DND-41 (cell line): ENCODE measurements at regions not wholly inside any gene's neighbourhood (a gene's known extent, or its start where the extent isn't known, plus 50 kb on each side); places are given as distances from the start of the nearest gene placed in this dataset.

Experiments used
- ATAC-seq: fragments of 200-7000 bp; cut with Tn5 transposase; 3 replicates; pipeline ENCODE4 v1.9.1; 2021; ENCODE audit warnings: low read depth; ENCODE audit not compliant: insufficient read depth
- DNase-seq: peaks from one replicate; pipeline ENCODE4 v3.0.0-alpha.2; 2020
- H2AFZ ChIP-seq: 2 replicates; pipeline ENCODE4 v1.6.0; 2012; ENCODE audit warnings: low read depth, low read length
- H3K27ac ChIP-seq: 2 replicates; pipeline ENCODE4 v1.5.1; 2012; ENCODE audit warnings: low read length, inconsistent platforms
- H3K27me3 ChIP-seq: fragments of 200-600 bp; sonication (generic); 2 replicates; pipeline ENCODE4 v1.6.0; 2012; ENCODE audit warnings: low read length, mild to moderate bottlenecking, inconsistent platforms; ENCODE audit not compliant: insufficient read depth, poor library complexity
- H3K36me3 ChIP-seq: 2 replicates; pipeline ENCODE4 v1.5.1; 2012; ENCODE audit warnings: low read length, inconsistent platforms; ENCODE audit not compliant: insufficient read depth
- H3K4me1 ChIP-seq: 2 replicates; pipeline ENCODE4 v1.5.1; 2012; ENCODE audit warnings: mild to moderate bottlenecking, low read length; ENCODE audit not compliant: insufficient read depth
- H3K4me2 ChIP-seq: 2 replicates; pipeline ENCODE4 v1.6.0; 2012; ENCODE audit warnings: mild to moderate bottlenecking, moderate library complexity, low read length, inconsistent platforms; ENCODE audit not compliant: insufficient read depth
- H3K4me3 ChIP-seq, 2 experiments: fragments of 200-600 bp in 1 of 2; shearing (Covaris generic) in 1 of 2; 2 replicates each; pipeline ENCODE4 v1.5.1; 2012 to 2016; ENCODE audit warnings: inconsistent platforms in 2 of 2, low read length in 2 of 2, mild to moderate bottlenecking in 2 of 2, low read depth in 1 of 2, moderate library complexity in 1 of 2
- H3K79me2 ChIP-seq: 2 replicates; pipeline ENCODE4 v1.6.0; 2012; ENCODE audit warnings: low read length, inconsistent platforms; ENCODE audit not compliant: insufficient read depth
- H3K9ac ChIP-seq: 2 replicates; pipeline ENCODE4 v1.6.0; 2012; ENCODE audit warnings: low read depth, mild to moderate bottlenecking, inconsistent platforms, low read length, moderate library complexity
- H3K9me3 ChIP-seq: 2 replicates; pipeline ENCODE4 v1.5.1; 2012; ENCODE audit warnings: low read length, moderate library complexity, mild to moderate bottlenecking, inconsistent platforms; ENCODE audit not compliant: insufficient read depth, severe bottlenecking
- H4K20me1 ChIP-seq: 2 replicates; pipeline ENCODE4 v1.6.0; 2012; ENCODE audit warnings: low read length; ENCODE audit not compliant: insufficient read depth
- CTCF ChIP-seq: IDR thresholded peaks from 2 replicates; pipeline ENCODE4 v1.5.1; 2012; ENCODE audit warnings: borderline replicate concordance, low read length, moderate library complexity, mild to moderate bottlenecking; ENCODE audit not compliant: poor library complexity, severe bottlenecking; ENCODE audit errors: extremely low read depth
- EZH2 ChIP-seq: IDR thresholded peaks from 3 replicates; pipeline ENCODE4 v1.6.1; 2012; ENCODE audit warnings: borderline replicate concordance, low read depth, mild to moderate bottlenecking, moderate library complexity, low read length, inconsistent platforms; ENCODE audit not compliant: severe bottlenecking

GRCh38 chr14:25111061-25111601 lies 61.2 kb upstream of the STXBP6 start:
- no peak overlapping the region for H3K9ac ChIP-seq
- H3K79me2 ChIP-seq: no peaks in the 10 kb centered on the region
- no peaks in the 10 kb centered on the region for H3K4me1 ChIP-seq
- no peak for DNase-seq
- no peaks in the 10 kb centered on the region for H3K27me3 ChIP-seq
- H3K36me3 ChIP-seq: no peaks in the 10 kb centered on the region
- no peaks in the 10 kb centered on the region for H3K9me3 ChIP-seq
- H3K4me2 ChIP-seq: no peak overlapping the region
- no peak overlapping the region for H3K4me3 ChIP-seq
- H2AFZ ChIP-seq: no peak overlapping the region
- no peak overlapping the region for H3K27ac ChIP-seq
- TF ChIP-seq CTCF (no peak), EZH2 (no peak)
- H4K20me1 ChIP-seq: no peaks in the 10 kb centered on the region
- no peak for ATAC-seq

- DNase-seq (no peak), ATAC-seq (no peak)
- no peak overlapping the region for H3K4me2 ChIP-seq
- no peak overlapping the region for H3K27ac ChIP-seq
- H3K79me2 ChIP-seq: no peaks in the 10 kb centered on the region
- TF ChIP-seq EZH2 (no peak), CTCF (no peak)
- H3K36me3 ChIP-seq: no peaks in the 10 kb centered on the region
- no peaks in the 10 kb centered on the region for H4K20me1 ChIP-seq
- no peak overlapping the region for H3K9ac ChIP-seq
- H3K27me3 ChIP-seq: no peaks in the 10 kb centered on the region
- H2AFZ ChIP-seq: no peak overlapping the region
- H3K4me3 ChIP-seq: no peak overlapping the region
- H3K9me3 ChIP-seq: no peaks in the 10 kb centered on the region
- H3K4me1 ChIP-seq: no peaks in the 10 kb centered on the region
These were observed 60.2 kb upstream of the STXBP6 start for GRCh38 chr14:25110106-25110505.

GRCh38 chr14:25108959-25109358 lies 59.0 kb upstream of the STXBP6 start:
- ATAC-seq (no peak), DNase-seq (no peak)
- Histone ChIP-seq H3K36me3 (no peaks in the 10 kb centered on the region), H3K27ac (no peak overlapping the region), H2AFZ (no peak overlapping the region), H3K79me2 (no peaks in the 10 kb centered on the region), H3K27me3 (no peaks in the 10 kb centered on the region), H3K9ac (no peak overlapping the region), H4K20me1 (no peaks in the 10 kb centered on the region), H3K4me1 (no peaks in the 10 kb centered on the region), H3K4me3 (no peak overlapping the region), H3K9me3 (no peaks in the 10 kb centered on the region), H3K4me2 (no peak overlapping the region)
- TF ChIP-seq CTCF: no peak

- DNase-seq (no peak), ATAC-seq (no peak)
- Histone ChIP-seq H3K27me3 (no peaks in the 10 kb centered on the region), H3K79me2 (no peaks in the 10 kb centered on the region), H3K9ac (no peak overlapping the region), H3K9me3 (no peaks in the 10 kb centered on the region), H3K4me2 (no peak overlapping the region), H3K4me1 (no peaks in the 10 kb centered on the region), H2AFZ (no peak overlapping the region), H3K27ac (no peak overlapping the region), H3K36me3 (no peaks in the 10 kb centered on the region), H4K20me1 (no peaks in the 10 kb centered on the region), H3K4me3 (no peak overlapping the region)
- no peak for TF ChIP-seq CTCF
- TF ChIP-seq EZH2: no peak
These were observed 58.3 kb upstream of the STXBP6 start for GRCh38 chr14:25108291-25108690.
